PFSK-1 (cell line): ENCODE measurements at regions not wholly inside any gene's neighbourhood (a gene's known extent, or its start where the extent isn't known, plus 50 kb on each side); places are given as distances from the start of the nearest gene placed in this dataset.

Source experiments
- FOXP2 ChIP-seq: optimal IDR thresholded peaks from 2 replicates; pipeline ENCODE3; 2011; ENCODE audit warnings: borderline replicate concordance, control low read depth, inconsistent platforms; ENCODE audit not compliant: insufficient read depth; ENCODE audit errors: extremely low read length, extremely low read depth
- POLR2AphosphoS5 ChIP-seq: IDR thresholded peaks from 2 replicates; pipeline ENCODE4 v1.6.1; 2012; ENCODE audit warnings: low read depth, mild to moderate bottlenecking, control low read depth, low read length, moderate library complexity
- REST ChIP-seq, 2 experiments: IDR thresholded peaks; 2 replicates each; pipeline versions ENCODE4 v1.6.1 to v1.8.0; 2011 to 2012; ENCODE audit warnings: low read depth in 2 of 2, low read length in 2 of 2, control low read depth in 1 of 2, inconsistent platforms in 1 of 2, mild to moderate bottlenecking in 1 of 2, moderate library complexity in 1 of 2; ENCODE audit not compliant: insufficient read depth in 1 of 2
- SIN3A ChIP-seq: IDR thresholded peaks from 2 replicates; pipeline ENCODE4 v1.6.1; 2012; ENCODE audit warnings: mild to moderate bottlenecking, low read length, moderate library complexity, borderline replicate concordance; ENCODE audit not compliant: insufficient read depth
- TAF1 ChIP-seq: IDR thresholded peaks from 2 replicates; pipeline ENCODE4 v1.6.1; 2012; ENCODE audit warnings: low read length, control low read depth, borderline replicate concordance; ENCODE audit not compliant: insufficient read depth

DNA sequence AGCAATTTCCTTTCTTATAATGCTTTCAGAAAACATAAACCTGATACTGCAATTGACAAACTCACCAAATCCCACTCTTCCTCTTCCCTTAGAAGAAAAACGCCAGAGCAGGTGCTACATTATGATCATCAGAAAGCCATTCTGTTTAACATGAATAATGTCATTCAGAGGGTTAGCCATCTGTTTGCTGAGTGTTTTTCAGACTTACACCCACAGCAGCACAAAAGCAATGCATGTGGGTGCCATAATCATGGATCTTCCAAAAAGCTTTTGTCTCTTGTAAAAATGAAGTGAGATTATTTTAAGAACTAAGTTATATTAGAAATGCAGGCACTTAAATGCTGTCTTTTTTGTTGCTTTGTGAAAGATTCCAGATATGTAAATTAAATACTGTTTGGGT is 204.6 kb upstream of the TMPRSS15 start:
- TF ChIP-seq POLR2AphosphoS5 (no peak), TAF1 (no peak), REST (IDR thresholded peaks at IDR 0.05; ENCODE audit: insufficient read depth in 1 of 2, low read depth in 2 of 2, low read length in 2 of 2) (no peak), SIN3A (no peak), FOXP2 (no peak)

- TF ChIP-seq SIN3A (no peak), FOXP2 (no peak), REST (IDR thresholded peaks at IDR 0.05; ENCODE audit: insufficient read depth in 1 of 2, low read depth in 2 of 2, low read length in 2 of 2) (no peak), TAF1 (no peak), POLR2AphosphoS5 (no peak)
Observed at GRCh38 chr21:18614303-18614702, 210.7 kb upstream of the TMPRSS15 start.

GRCh38 chr21:18617291-18617690 is 213.7 kb upstream of the TMPRSS15 start:
- no peak for TF ChIP-seq TAF1
- no peak for TF ChIP-seq SIN3A
- no peak for TF ChIP-seq REST (IDR thresholded peaks at IDR 0.05; ENCODE audit: insufficient read depth in 1 of 2, low read depth in 2 of 2, low read length in 2 of 2)
- TF ChIP-seq POLR2AphosphoS5, result no peak
- no peak for TF ChIP-seq FOXP2

DNA sequence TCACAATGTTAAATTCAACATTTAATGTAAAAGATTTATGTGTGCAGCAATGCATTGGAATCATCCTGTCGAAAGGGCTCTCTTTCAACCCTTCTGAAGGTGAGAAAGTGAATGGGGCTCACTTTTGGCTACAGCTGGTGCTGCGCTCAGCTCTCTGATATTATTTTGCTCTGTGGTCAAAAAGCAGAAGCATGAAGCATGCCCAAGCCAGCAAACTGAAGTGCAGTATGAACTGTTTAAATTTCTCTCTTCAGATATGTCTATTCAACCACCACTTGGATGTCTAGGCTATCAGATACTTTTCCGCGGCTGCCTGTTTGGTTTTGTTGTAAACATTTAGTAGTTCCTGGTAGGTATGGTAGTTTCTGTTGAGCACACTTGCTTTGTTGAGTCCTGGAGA is 216.9 kb upstream of the TMPRSS15 start:
- TF ChIP-seq SIN3A (no peak), REST (IDR thresholded peaks at IDR 0.05; ENCODE audit: insufficient read depth in 1 of 2, low read depth in 2 of 2, low read length in 2 of 2) (no peak), TAF1 (no peak), FOXP2 (no peak), POLR2AphosphoS5 (no peak)

- TF ChIP-seq TAF1 (no peak), REST (IDR thresholded peaks at IDR 0.05; ENCODE audit: insufficient read depth in 1 of 2, low read depth in 2 of 2, low read length in 2 of 2) (no peak), SIN3A (no peak), POLR2AphosphoS5 (no peak), FOXP2 (no peak)
Observed at GRCh38 chr21:18622383-18622782, 218.8 kb upstream of the TMPRSS15 start.
